NB4 (cell line): ENCODE measurements at regions not wholly inside any gene's neighbourhood (a gene's known extent, or its start where the extent isn't known, plus 50 kb on each side); places are given as distances from the start of the nearest gene placed in this dataset.

Source experiments
- MAX ChIP-seq: IDR thresholded peaks from 2 replicates; pipeline ENCODE4 v1.6.1; 2011; ENCODE audit warnings: low read depth, low read length
- POLR2A ChIP-seq: IDR thresholded peaks from 2 replicates; pipeline ENCODE4 v1.6.1; 2011; ENCODE audit warnings: mild to moderate bottlenecking; ENCODE audit not compliant: insufficient read length; ENCODE audit errors: extremely low read depth

- TF ChIP-seq POLR2A (no peak), MAX (no peak)
Observed at GRCh38 chr16:85187886-85188285, 75.6 kb upstream of the CIBAR2 start.
